ENCODE measurements at regions not wholly inside any gene's neighbourhood (a gene's known extent, or its start where the extent isn't known, plus 50 kb on each side); places are given as distances from the start of the nearest gene placed in this dataset.

DNA sequence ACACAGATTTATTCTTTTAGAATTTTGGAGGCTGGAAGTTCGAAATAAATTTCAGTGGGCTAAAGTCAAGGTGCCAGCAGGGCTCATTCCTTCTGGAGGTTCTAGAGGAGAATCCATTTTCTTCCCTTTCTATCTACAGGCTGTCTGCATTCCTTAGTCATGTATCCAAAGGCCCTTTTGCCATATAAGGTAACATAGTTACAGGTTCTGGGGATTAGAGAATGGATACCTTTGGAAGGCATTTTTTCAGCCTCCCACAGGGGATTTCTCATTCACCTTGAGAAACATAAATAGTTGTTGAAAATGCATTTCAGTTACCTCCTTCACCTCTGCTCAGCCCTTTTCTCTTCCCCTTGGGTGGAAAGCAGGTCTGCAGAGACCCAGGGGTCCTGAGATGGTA lies 280.0 kb upstream of the MAP3K1 start:
- no peak for TF ChIP-seq POLR2A (IDR thresholded peaks at IDR 0.05; ENCODE audit: low read length)
- TF ChIP-seq GATA1 (IDR thresholded peaks at IDR 0.05; ENCODE audit: low read depth, low read length), result no peak

Measured in erythroblast (primary cell).